GM23338 (cell line): ENCODE measurements at regions not wholly inside any gene's neighbourhood (a gene's known extent, or its start where the extent isn't known, plus 50 kb on each side); places are given as distances from the start of the nearest gene placed in this dataset.

Experiments
- EZH2 ChIP-seq: fragments of 200-600 bp; sonication (generic); IDR thresholded peaks from one replicate; pipeline ENCODE4 v1.8.0; 2017; ENCODE audit warnings: antibody characterized with exemption, mild to moderate bottlenecking, low read depth; ENCODE audit not compliant: unreplicated experiment
- EZH2phosphoT487 ChIP-seq: fragments of 200-600 bp; sonication (generic); IDR thresholded peaks from one replicate; pipeline ENCODE4 v1.8.1; 2018; ENCODE audit warnings: antibody characterized with exemption; ENCODE audit not compliant: unreplicated experiment
- NANOG ChIP-seq: IDR thresholded peaks from 2 replicates; pipeline ENCODE4 v1.6.1; 2016; ENCODE audit warnings: antibody characterized with exemption, borderline replicate concordance
- POLR2AphosphoS5 ChIP-seq: IDR thresholded peaks from 2 replicates; pipeline ENCODE4 v1.6.1; 2016; ENCODE audit warnings: antibody characterized with exemption, low read depth
- TF ChIP-seq, protein P1 (sequence below): IDR thresholded peaks from one replicate; pipeline ENCODE4 v1.6.1; 2018; ENCODE audit warnings: antibody characterized with exemption; ENCODE audit not compliant: unreplicated experiment
- TF ChIP-seq, protein P2 (sequence below), 2 experiments: fragments of 200-600 bp in 1 of 2; sonication (generic) in 1 of 2; conservative IDR thresholded peaks; 2 replicates each; pipeline versions ENCODE4 v1.5.1 to v1.6.1; 2016 to 2017; ENCODE audit warnings: antibody characterized with exemption in 2 of 2, low read depth in 2 of 2, mild to moderate bottlenecking in 2 of 2, moderate library complexity in 1 of 2

DNA sequence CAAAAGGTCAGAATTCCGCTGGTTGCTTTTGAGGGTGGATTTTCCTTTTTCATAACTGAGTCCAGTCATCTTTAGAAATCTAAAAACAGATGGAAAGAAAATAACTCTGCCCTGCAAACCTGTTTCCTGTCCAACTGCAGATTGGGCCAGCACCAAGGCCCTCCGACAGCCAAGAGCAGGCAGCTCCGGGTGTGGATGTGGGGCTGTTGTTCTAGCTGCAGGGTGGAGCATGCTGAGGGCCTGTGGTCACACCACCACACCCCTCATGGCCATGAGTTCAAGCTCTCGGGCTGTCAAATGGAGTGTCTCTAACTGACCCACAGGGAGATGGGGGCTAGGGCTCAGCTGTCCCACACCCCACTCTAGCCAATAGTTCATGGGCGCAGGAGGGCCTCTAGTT lies 69.3 kb upstream of the BZW1 start:
- TF ChIP-seq EZH2 (no peak), POLR2AphosphoS5 (no peak), NANOG (no peak), EZH2phosphoT487 (no peak)
- TF ChIP-seq, protein P1, sequence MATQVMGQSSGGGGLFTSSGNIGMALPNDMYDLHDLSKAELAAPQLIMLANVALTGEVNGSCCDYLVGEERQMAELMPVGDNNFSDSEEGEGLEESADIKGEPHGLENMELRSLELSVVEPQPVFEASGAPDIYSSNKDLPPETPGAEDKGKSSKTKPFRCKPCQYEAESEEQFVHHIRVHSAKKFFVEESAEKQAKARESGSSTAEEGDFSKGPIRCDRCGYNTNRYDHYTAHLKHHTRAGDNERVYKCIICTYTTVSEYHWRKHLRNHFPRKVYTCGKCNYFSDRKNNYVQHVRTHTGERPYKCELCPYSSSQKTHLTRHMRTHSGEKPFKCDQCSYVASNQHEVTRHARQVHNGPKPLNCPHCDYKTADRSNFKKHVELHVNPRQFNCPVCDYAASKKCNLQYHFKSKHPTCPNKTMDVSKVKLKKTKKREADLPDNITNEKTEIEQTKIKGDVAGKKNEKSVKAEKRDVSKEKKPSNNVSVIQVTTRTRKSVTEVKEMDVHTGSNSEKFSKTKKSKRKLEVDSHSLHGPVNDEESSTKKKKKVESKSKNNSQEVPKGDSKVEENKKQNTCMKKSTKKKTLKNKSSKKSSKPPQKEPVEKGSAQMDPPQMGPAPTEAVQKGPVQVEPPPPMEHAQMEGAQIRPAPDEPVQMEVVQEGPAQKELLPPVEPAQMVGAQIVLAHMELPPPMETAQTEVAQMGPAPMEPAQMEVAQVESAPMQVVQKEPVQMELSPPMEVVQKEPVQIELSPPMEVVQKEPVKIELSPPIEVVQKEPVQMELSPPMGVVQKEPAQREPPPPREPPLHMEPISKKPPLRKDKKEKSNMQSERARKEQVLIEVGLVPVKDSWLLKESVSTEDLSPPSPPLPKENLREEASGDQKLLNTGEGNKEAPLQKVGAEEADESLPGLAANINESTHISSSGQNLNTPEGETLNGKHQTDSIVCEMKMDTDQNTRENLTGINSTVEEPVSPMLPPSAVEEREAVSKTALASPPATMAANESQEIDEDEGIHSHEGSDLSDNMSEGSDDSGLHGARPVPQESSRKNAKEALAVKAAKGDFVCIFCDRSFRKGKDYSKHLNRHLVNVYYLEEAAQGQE: no peak
- TF ChIP-seq, protein P2, sequence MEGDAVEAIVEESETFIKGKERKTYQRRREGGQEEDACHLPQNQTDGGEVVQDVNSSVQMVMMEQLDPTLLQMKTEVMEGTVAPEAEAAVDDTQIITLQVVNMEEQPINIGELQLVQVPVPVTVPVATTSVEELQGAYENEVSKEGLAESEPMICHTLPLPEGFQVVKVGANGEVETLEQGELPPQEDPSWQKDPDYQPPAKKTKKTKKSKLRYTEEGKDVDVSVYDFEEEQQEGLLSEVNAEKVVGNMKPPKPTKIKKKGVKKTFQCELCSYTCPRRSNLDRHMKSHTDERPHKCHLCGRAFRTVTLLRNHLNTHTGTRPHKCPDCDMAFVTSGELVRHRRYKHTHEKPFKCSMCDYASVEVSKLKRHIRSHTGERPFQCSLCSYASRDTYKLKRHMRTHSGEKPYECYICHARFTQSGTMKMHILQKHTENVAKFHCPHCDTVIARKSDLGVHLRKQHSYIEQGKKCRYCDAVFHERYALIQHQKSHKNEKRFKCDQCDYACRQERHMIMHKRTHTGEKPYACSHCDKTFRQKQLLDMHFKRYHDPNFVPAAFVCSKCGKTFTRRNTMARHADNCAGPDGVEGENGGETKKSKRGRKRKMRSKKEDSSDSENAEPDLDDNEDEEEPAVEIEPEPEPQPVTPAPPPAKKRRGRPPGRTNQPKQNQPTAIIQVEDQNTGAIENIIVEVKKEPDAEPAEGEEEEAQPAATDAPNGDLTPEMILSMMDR (conservative IDR thresholded peaks at IDR 0.05; ENCODE audit: low read depth in 2 of 2): no peak
